ENCODE measurements at regions not wholly inside any gene's neighbourhood (a gene's known extent, or its start where the extent isn't known, plus 50 kb on each side); places are given as distances from the start of the nearest gene placed in this dataset.

GRCh38 chr10:3978174-3978573 is 193.2 kb upstream of the KLF6 start:
- DNase-seq (ENCODE audit: extremely low spot score, unreplicated experiment): no peak
- Mint-ChIP-seq H3K4me3 (ENCODE audit: unreplicated experiment) (no peak overlapping the region), H3K36me3 (ENCODE audit: unreplicated experiment) (peaks cover 2% of the 10 kb centered on the region), H3K9me3 (ENCODE audit: unreplicated experiment) (peaks cover 10% of the 10 kb centered on the region), H3K27me3 (ENCODE audit: unreplicated experiment) (no peaks in the 10 kb centered on the region), H3K27ac (ENCODE audit: unreplicated experiment) (no peak overlapping the region), H3K4me1 (ENCODE audit: unreplicated experiment) (peaks cover 2% of the 10 kb centered on the region)
- no peak for TF ChIP-seq CTCF (IDR thresholded peaks at IDR 0.05)

- H3K27me3 Mint-ChIP-seq (ENCODE audit: unreplicated experiment): no peaks in the 10 kb centered on the region
- peaks cover 1% of the 10 kb centered on the region for H3K36me3 Mint-ChIP-seq (ENCODE audit: unreplicated experiment)
- no peak overlapping the region for H3K4me3 Mint-ChIP-seq (ENCODE audit: unreplicated experiment)
- peaks cover 6% of the 10 kb centered on the region for H3K4me1 Mint-ChIP-seq (ENCODE audit: unreplicated experiment)
- no peak for TF ChIP-seq CTCF (IDR thresholded peaks at IDR 0.05)
- no peak overlapping the region for H3K27ac Mint-ChIP-seq (ENCODE audit: unreplicated experiment)
- peaks cover 9% of the 10 kb centered on the region for H3K9me3 Mint-ChIP-seq (ENCODE audit: unreplicated experiment)
- DNase-seq (ENCODE audit: extremely low spot score, unreplicated experiment): no peak
Measured at GRCh38 chr10:3977761-3978160, 192.8 kb upstream of the KLF6 start.

- H3K4me1 Mint-ChIP-seq (ENCODE audit: unreplicated experiment): peaks cover 11% of the 10 kb centered on the region
- H3K36me3 Mint-ChIP-seq (ENCODE audit: unreplicated experiment): no peaks in the 10 kb centered on the region
- no peak for TF ChIP-seq CTCF (IDR thresholded peaks at IDR 0.05)
- no peak for DNase-seq (ENCODE audit: extremely low spot score, unreplicated experiment)
- H3K27me3 Mint-ChIP-seq (ENCODE audit: unreplicated experiment): no peaks in the 10 kb centered on the region
- no peak overlapping the region for H3K4me3 Mint-ChIP-seq (ENCODE audit: unreplicated experiment)
- H3K9me3 Mint-ChIP-seq (ENCODE audit: unreplicated experiment): peaks cover 4% of the 10 kb centered on the region
- H3K27ac Mint-ChIP-seq (ENCODE audit: unreplicated experiment): no peak overlapping the region
Measured at GRCh38 chr10:3976718-3977117, 191.7 kb upstream of the KLF6 start.

- TF ChIP-seq CTCF (IDR thresholded peaks at IDR 0.05): no peak
- no peak overlapping the region for H3K4me3 Mint-ChIP-seq (ENCODE audit: unreplicated experiment)
- H3K9me3 Mint-ChIP-seq (ENCODE audit: unreplicated experiment): peaks cover 4% of the 10 kb centered on the region
- DNase-seq (ENCODE audit: extremely low spot score, unreplicated experiment): no peak
- H3K27me3 Mint-ChIP-seq (ENCODE audit: unreplicated experiment): no peaks in the 10 kb centered on the region
- H3K4me1 Mint-ChIP-seq (ENCODE audit: unreplicated experiment): peaks cover 11% of the 10 kb centered on the region
- no peak overlapping the region for H3K27ac Mint-ChIP-seq (ENCODE audit: unreplicated experiment)
- H3K36me3 Mint-ChIP-seq (ENCODE audit: unreplicated experiment): no peaks in the 10 kb centered on the region
Measured at GRCh38 chr10:3976171-3976570, 191.2 kb upstream of the KLF6 start.

GRCh38 chr10:3975016-3975415 is 190.0 kb upstream of the KLF6 start:
- Mint-ChIP-seq H3K27ac (ENCODE audit: unreplicated experiment) (no peak overlapping the region), H3K9me3 (ENCODE audit: unreplicated experiment) (peaks cover 4% of the 10 kb centered on the region), H3K4me3 (ENCODE audit: unreplicated experiment) (no peak overlapping the region), H3K27me3 (ENCODE audit: unreplicated experiment) (no peaks in the 10 kb centered on the region), H3K4me1 (ENCODE audit: unreplicated experiment) (peaks cover 16% of the 10 kb centered on the region), H3K36me3 (ENCODE audit: unreplicated experiment) (no peaks in the 10 kb centered on the region)
- no peak for DNase-seq (ENCODE audit: extremely low spot score, unreplicated experiment)
- no peak for TF ChIP-seq CTCF (IDR thresholded peaks at IDR 0.05)

Measured in osteocyte (in vitro differentiated cells).